IMR-90 (cell line): ENCODE measurements at regions not wholly inside any gene's neighbourhood (a gene's known extent, or its start where the extent isn't known, plus 50 kb on each side); places are given as distances from the start of the nearest gene placed in this dataset.

Experiments
- ATAC-seq: fragments of 200-7000 bp; cut with Tn5 transposase; 2 replicates; pipeline ENCODE4 v1.9.1; 2020; ENCODE audit warnings: low read depth, mild to moderate bottlenecking, moderate library complexity
- BruUV-seq: library from RNA; stranded (reverse); fragments of 400-500 nt; replicated peaks from 2 replicates; lab custom pipeline; 2021; lab: Mats Ljungman, UMichigan
- CTCF ChIA-PET: fragments of 300-600 bp; formaldehyde crosslinking; extraction: SDS; loops from one replicate; lab custom pipeline; 2021; ENCODE audit warnings: antibody characterized with exemption; lab: Yijun Ruan, JAX
- POLR2A ChIA-PET: fragments of 300-600 bp; sonication (Branson Sonifier 250); formaldehyde crosslinking; loops from one replicate; lab custom pipeline; 2022; ENCODE audit warnings: antibody characterized with exemption; ENCODE audit not compliant: unreplicated experiment; lab: Charles Lee
- DNase-seq: peaks from one replicate; pipeline ENCODE4 v3.0.0; 2013
- H2AFZ ChIP-seq: replicated peaks from 2 replicates; pipeline ENCODE3; 2013; ENCODE audit warnings: low read length, mild to moderate bottlenecking; ENCODE audit not compliant: poor library complexity
- H2AK5ac ChIP-seq: 2 replicates; pipeline ENCODE4 v1.6.1; 2013; ENCODE audit warnings: low read depth, low read length, inconsistent platforms
- H2AK9ac ChIP-seq: replicated peaks from 2 replicates; pipeline ENCODE3; 2013; ENCODE audit warnings: mild to moderate bottlenecking, low read depth, low read length, moderate library complexity; ENCODE audit not compliant: poor library complexity
- H2BK120ac ChIP-seq: 2 replicates; pipeline ENCODE4 v1.6.1; 2013; ENCODE audit warnings: low read depth, low read length, inconsistent platforms
- H2BK15ac ChIP-seq: 3 replicates; pipeline ENCODE4 v1.6.1; 2013; ENCODE audit warnings: low read depth, low read length, inconsistent platforms
- H2BK20ac ChIP-seq: 2 replicates; pipeline ENCODE4 v1.6.1; 2013; ENCODE audit warnings: low read depth, mild to moderate bottlenecking, inconsistent platforms, low read length, moderate library complexity
- H2BK5ac ChIP-seq: 2 replicates; pipeline ENCODE4 v1.6.1; 2013; ENCODE audit warnings: mild to moderate bottlenecking, low read depth, low read length, inconsistent platforms; ENCODE audit not compliant: poor library complexity, severe bottlenecking
- H3K14ac ChIP-seq: replicated peaks from 2 replicates; pipeline ENCODE4 v1.6.1; 2013; ENCODE audit warnings: low read depth, low read length, inconsistent platforms
- H3K18ac ChIP-seq: 2 replicates; pipeline ENCODE4 v1.6.1; 2013; ENCODE audit warnings: low read depth, low read length, control low read depth
- H3K23ac ChIP-seq: 2 replicates; pipeline ENCODE4 v1.6.1; 2013; ENCODE audit warnings: low read depth, low read length, inconsistent platforms
- H3K27ac ChIP-seq: 2 replicates; pipeline ENCODE4 v1.5.1; 2013; ENCODE audit warnings: mild to moderate bottlenecking, control low read depth, low read length; ENCODE audit not compliant: insufficient read depth
- H3K27me3 ChIP-seq: 2 replicates; pipeline ENCODE4 v1.6.1; 2013; ENCODE audit warnings: low read length; ENCODE audit not compliant: control insufficient read depth, insufficient read depth
- H3K36me3 ChIP-seq: 2 replicates; pipeline ENCODE4 v1.6.1; 2013; ENCODE audit warnings: low read length, mixed read lengths; ENCODE audit not compliant: control insufficient read depth, insufficient read depth
- H3K4ac ChIP-seq: 2 replicates; pipeline ENCODE4 v1.6.1; 2013; ENCODE audit warnings: low read depth, low read length, inconsistent platforms
- H3K4me1 ChIP-seq: 2 replicates; pipeline ENCODE4 v1.6.1; 2013; ENCODE audit warnings: low read length, mixed read lengths; ENCODE audit not compliant: control insufficient read depth, insufficient read depth
- H3K4me2 ChIP-seq: 2 replicates; pipeline ENCODE4 v1.6.1; 2013; ENCODE audit warnings: low read depth, mild to moderate bottlenecking, control low read depth, low read length, moderate library complexity
- H3K4me3 ChIP-seq: 2 replicates; pipeline ENCODE4 v1.5.1; 2013; ENCODE audit warnings: low read depth, mild to moderate bottlenecking, control low read depth, low read length, moderate library complexity; ENCODE audit not compliant: insufficient read depth
- H3K56ac ChIP-seq: 2 replicates; pipeline ENCODE4 v1.6.1; 2013; ENCODE audit warnings: low read length, inconsistent platforms; ENCODE audit not compliant: insufficient read depth; ENCODE audit errors: extremely low read depth
- H3K79me1 ChIP-seq, 2 experiments: 2 replicates each; pipeline ENCODE4 v1.6.1; 2013; ENCODE audit warnings: low read length in 2 of 2, inconsistent platforms in 1 of 2, low read depth in 1 of 2
- H3K9ac ChIP-seq: 2 replicates; pipeline ENCODE4 v1.6.1; 2013; ENCODE audit warnings: low read depth, low read length, control low read depth
- H3K9me1 ChIP-seq: 2 replicates; pipeline ENCODE4 v1.6.1; 2013; ENCODE audit warnings: low read length, inconsistent platforms; ENCODE audit not compliant: insufficient read depth
- H3K9me3 ChIP-seq: 2 replicates; pipeline ENCODE4 v1.6.1; 2013; ENCODE audit warnings: low read length; ENCODE audit not compliant: control insufficient read depth, insufficient read depth
- H4K20me1 ChIP-seq: 2 replicates; pipeline ENCODE4 v1.6.1; 2013; ENCODE audit warnings: low read length, inconsistent platforms; ENCODE audit not compliant: insufficient read depth
- H4K5ac ChIP-seq: 2 replicates; pipeline ENCODE4 v1.6.1; 2013; ENCODE audit warnings: mild to moderate bottlenecking, low read depth, low read length, control low read depth
- H4K8ac ChIP-seq, 2 experiments: 2 replicates each; pipeline ENCODE4 v1.6.1; 2013; ENCODE audit warnings: low read depth in 2 of 2, low read length in 2 of 2, control low read depth in 1 of 2, inconsistent platforms in 1 of 2
- H4K91ac ChIP-seq: 2 replicates; pipeline ENCODE4 v1.6.1; 2013; ENCODE audit warnings: low read depth, low read length, inconsistent platforms; ENCODE audit not compliant: insufficient read depth
- BHLHE40 ChIP-seq: fragments of 150-350 bp; IDR thresholded peaks from 2 replicates; pipeline ENCODE4 v1.6.1; 2016; ENCODE audit warnings: mild to moderate bottlenecking, low read depth, low read length
- CEBPB ChIP-seq: IDR thresholded peaks from 2 replicates; pipeline ENCODE4 v1.6.1; 2012; ENCODE audit warnings: low read depth, low read length, improper control_type of control experiment
- CHD1 ChIP-seq: IDR thresholded peaks from 2 replicates; pipeline ENCODE4 v1.6.1; 2012; ENCODE audit warnings: low read depth, low read length, improper control_type of control experiment
- ELK1 ChIP-seq: fragments of 150-350 bp; IDR thresholded peaks from 2 replicates; pipeline ENCODE4 v1.6.1; 2016; ENCODE audit warnings: low read depth, mild to moderate bottlenecking, low read length, moderate library complexity, borderline replicate concordance
- FOS ChIP-seq: fragments of 150-350 bp; IDR thresholded peaks from 2 replicates; pipeline ENCODE4 v1.6.1; 2016; ENCODE audit warnings: low read depth, low read length
- MAFK ChIP-seq: IDR thresholded peaks from 2 replicates; pipeline ENCODE4 v1.6.1; 2012; ENCODE audit warnings: low read depth, low read length, improper control_type of control experiment
- MAZ ChIP-seq: IDR thresholded peaks from 2 replicates; pipeline ENCODE4 v1.6.1; 2012; ENCODE audit warnings: low read depth, mild to moderate bottlenecking, low read length, improper control_type of control experiment, moderate library complexity, borderline replicate concordance
- MXI1 ChIP-seq: IDR thresholded peaks from 2 replicates; pipeline ENCODE4 v1.6.1; 2012; ENCODE audit warnings: low read depth, mild to moderate bottlenecking, low read length, moderate library complexity, borderline replicate concordance
- NFE2L2 ChIP-seq: fragments of 150-350 bp; IDR thresholded peaks from 2 replicates; pipeline ENCODE4 v1.6.1; 2016; ENCODE audit warnings: low read depth, mild to moderate bottlenecking, low read length
- POLR2A ChIP-seq: IDR thresholded peaks from 2 replicates; pipeline ENCODE4 v1.6.1; 2012; ENCODE audit warnings: mild to moderate bottlenecking, low read depth, low read length
- RAD21 ChIP-seq: IDR thresholded peaks from 2 replicates; pipeline ENCODE4 v1.6.1; 2012; ENCODE audit warnings: low read length, improper control_type of control experiment
- RCOR1 ChIP-seq: IDR thresholded peaks from 2 replicates; pipeline ENCODE4 v1.6.1; 2012; ENCODE audit warnings: mild to moderate bottlenecking, low read length, improper control_type of control experiment; ENCODE audit not compliant: insufficient replicate concordance
- RFX5 ChIP-seq: IDR thresholded peaks from 2 replicates; pipeline ENCODE4 v1.8.0; 2012; ENCODE audit warnings: low read depth, mild to moderate bottlenecking, low read length, moderate library complexity
- SMC3 ChIP-seq: fragments of 150-350 bp; IDR thresholded peaks from 2 replicates; pipeline ENCODE4 v1.6.1; 2016; ENCODE audit warnings: low read depth, mild to moderate bottlenecking, antibody characterized with exemption, low read length, moderate library complexity
- WGBS, 2 experiments: methylation state at CpG; one replicate each; pipeline versions ENCODE4 v1.1.5 to v1.1.7; 2013; ENCODE audit warnings: missing lambda C conversion rate in 2 of 2; ENCODE audit not compliant: insufficient read length in 1 of 2; ENCODE audit errors: extremely low coverage in 2 of 2; 5-methylcytosine and 5-hydroxymethylcytosine counted together
- dilution Hi-C: fragments of 300-500 bp; cut with HindIII; formaldehyde crosslinking; loops from one replicate; pipeline ENCODE4 v1.14.3; 2018; ENCODE audit warnings: low sequenced_read_pairs; ENCODE audit not compliant: unreplicated experiment
- in situ Hi-C: fragments of 300-500 bp; cut with MboI; formaldehyde crosslinking; loops from 3 replicates; pipeline ENCODE4 v1.14.3; 2019; ENCODE audit warnings: low sequenced_read_pairs, inconsistent platforms, mixed read lengths
- intact Hi-C: fragments of 100-400 bp; cut with micrococcal nuclease; formaldehyde crosslinking; loops from 2 replicates; pipeline ENCODE4 v1.10.0; 2022
- TF ChIP-seq, protein P1 (sequence below): fragments of 150-350 bp; IDR thresholded peaks from 2 replicates; pipeline ENCODE4 v1.6.1; 2017; ENCODE audit warnings: mild to moderate bottlenecking, antibody characterized with exemption, low read length, low read depth
- TF ChIP-seq, protein P2 (sequence below): conservative IDR thresholded peaks from 2 replicates; pipeline ENCODE4 v1.5.1; 2012; ENCODE audit warnings: mild to moderate bottlenecking, low read depth, low read length, improper control_type of control experiment

DNA sequence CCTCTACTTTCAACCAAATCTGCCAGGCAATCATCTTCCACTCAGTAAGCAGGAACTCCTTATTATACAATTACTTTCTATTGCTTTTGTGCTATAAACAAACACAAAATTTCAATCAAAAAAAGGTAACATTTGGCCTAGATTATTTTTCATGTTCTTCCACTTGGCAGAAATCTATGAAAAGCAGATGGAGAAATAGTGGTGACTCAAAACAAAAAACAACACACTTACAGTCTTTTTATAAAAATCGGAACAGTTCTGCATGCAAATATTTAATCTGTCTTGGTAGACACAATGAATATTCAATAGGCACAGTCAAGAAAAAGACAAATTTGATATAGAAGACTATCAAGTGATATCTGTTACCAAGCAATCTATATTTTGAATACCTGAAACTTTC, 376.8 kb downstream of the RPS29 start:
- DNase-seq (no peak), ATAC-seq (no peak)
- Histone ChIP-seq H4K8ac (no peak overlapping the region), H3K79me1 (no peaks in the 10 kb centered on the region), H3K9me1 (no peaks in the 10 kb centered on the region), H3K36me3 (no peaks in the 10 kb centered on the region), H3K18ac (no peak overlapping the region), H2AFZ (no peak overlapping the region), H3K56ac (no peak overlapping the region), H4K91ac (no peak overlapping the region), H4K5ac (no peak overlapping the region), H2BK120ac (no peak overlapping the region), H2BK20ac (no peak overlapping the region), H3K27ac (no peak overlapping the region), H3K9ac (no peak overlapping the region), H3K4ac (no peak overlapping the region), H3K27me3 (no peaks in the 10 kb centered on the region), H2BK5ac (no peak overlapping the region), H4K20me1 (no peaks in the 10 kb centered on the region), H3K4me2 (no peak overlapping the region), H2AK9ac (no peak overlapping the region), H3K4me3 (no peak overlapping the region), H3K4me1 (no peaks in the 10 kb centered on the region), H3K14ac (no peak overlapping the region), H2BK15ac (no peak overlapping the region), H3K23ac (no peak overlapping the region), H3K9me3 (no peaks in the 10 kb centered on the region), H2AK5ac (no peak overlapping the region)
- POLR2A ChIA-PET: no interaction called here
- CTCF ChIA-PET: no interaction called here
- in situ Hi-C loops (no loop called here), dilution Hi-C loops (no loop called here), intact Hi-C loops (no loop called here)
- BruUV-seq: no TSS peak
- TF ChIP-seq BHLHE40 (no peak), CEBPB (no peak), MAZ (no peak), RAD21 (no peak), POLR2A (no peak), NFE2L2 (no peak), ELK1 (no peak), CHD1 (no peak), MAFK (no peak), RFX5 (no peak), RCOR1 (no peak), FOS (no peak), MXI1 (no peak), SMC3 (no peak)
- TF ChIP-seq, protein P1, sequence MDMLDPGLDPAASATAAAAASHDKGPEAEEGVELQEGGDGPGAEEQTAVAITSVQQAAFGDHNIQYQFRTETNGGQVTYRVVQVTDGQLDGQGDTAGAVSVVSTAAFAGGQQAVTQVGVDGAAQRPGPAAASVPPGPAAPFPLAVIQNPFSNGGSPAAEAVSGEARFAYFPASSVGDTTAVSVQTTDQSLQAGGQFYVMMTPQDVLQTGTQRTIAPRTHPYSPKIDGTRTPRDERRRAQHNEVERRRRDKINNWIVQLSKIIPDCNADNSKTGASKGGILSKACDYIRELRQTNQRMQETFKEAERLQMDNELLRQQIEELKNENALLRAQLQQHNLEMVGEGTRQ: no peak
- TF ChIP-seq, protein P2, sequence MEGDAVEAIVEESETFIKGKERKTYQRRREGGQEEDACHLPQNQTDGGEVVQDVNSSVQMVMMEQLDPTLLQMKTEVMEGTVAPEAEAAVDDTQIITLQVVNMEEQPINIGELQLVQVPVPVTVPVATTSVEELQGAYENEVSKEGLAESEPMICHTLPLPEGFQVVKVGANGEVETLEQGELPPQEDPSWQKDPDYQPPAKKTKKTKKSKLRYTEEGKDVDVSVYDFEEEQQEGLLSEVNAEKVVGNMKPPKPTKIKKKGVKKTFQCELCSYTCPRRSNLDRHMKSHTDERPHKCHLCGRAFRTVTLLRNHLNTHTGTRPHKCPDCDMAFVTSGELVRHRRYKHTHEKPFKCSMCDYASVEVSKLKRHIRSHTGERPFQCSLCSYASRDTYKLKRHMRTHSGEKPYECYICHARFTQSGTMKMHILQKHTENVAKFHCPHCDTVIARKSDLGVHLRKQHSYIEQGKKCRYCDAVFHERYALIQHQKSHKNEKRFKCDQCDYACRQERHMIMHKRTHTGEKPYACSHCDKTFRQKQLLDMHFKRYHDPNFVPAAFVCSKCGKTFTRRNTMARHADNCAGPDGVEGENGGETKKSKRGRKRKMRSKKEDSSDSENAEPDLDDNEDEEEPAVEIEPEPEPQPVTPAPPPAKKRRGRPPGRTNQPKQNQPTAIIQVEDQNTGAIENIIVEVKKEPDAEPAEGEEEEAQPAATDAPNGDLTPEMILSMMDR: no peak
- WGBS, 2 experiments: no CpG with 5 or more reads among the region's 1 CpG
